NCI-H2107 (cell line): ENCODE measurements at regions not wholly inside any gene's neighbourhood (a gene's known extent, or its start where the extent isn't known, plus 50 kb on each side); places are given as distances from the start of the nearest gene placed in this dataset.

Source experiments
- DNase-seq: peaks from one replicate; lab custom pipeline; 2025; lab: John Stamatoyannopoulos, UW

DNA sequence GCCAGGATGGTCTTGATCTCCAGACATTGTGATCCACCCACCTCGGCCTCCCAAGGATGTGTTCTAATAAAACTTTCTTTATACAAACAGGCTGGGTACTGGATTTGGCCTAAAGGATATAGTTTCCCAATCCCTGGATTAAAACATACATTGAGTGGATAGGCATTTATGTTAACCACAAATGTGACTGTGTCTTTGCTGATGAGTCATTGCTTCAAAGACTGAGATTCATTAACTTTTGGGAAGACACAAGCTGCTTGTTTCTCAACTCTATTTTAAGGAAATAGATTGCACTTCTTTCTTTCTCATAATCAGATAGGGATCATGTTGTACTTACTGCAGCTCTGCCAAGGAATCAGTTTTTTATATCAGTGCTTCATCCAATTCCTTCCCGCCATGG, 131.3 kb upstream of the AGA start:
- DNase-seq: no peak

DNA sequence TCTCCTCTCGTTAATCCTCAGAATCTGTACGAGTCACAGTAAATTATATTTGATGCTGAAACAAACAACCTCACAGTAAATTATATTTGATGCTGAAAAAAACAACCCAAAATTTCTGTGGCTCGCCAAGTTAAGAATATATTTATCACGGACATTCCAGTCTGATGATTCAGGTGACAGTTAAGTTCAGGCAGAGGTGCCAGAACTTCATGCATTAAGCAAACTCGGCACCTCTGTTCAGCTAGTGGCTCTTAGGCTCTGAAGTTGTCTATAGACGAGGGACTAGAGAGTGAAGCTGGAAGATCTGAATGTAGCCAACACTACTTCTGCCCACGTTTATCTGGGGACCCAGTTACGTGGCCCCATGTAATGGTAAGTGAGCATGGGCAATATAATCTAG, 132.2 kb upstream of the AGA start:
- DNase-seq: no peak

DNA sequence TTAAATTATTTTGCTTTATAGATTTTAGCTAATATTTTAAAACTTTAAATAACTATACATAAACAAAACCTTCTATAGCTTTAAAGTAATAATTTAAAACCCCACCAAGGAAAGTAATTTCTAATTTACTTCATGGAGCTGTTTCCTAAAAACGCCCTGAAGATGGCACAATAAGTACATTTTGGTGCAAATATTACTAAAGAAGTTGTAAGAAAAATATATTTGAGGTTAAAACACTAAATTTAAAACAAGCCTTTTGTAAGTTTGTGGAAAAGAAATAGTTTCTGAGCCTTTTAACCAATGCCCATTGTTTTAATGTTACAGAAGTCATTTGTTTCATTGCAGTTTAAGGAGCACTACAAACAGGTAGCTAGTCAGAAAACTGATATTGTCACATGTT, 137.4 kb upstream of the AGA start:
- DNase-seq: no peak

DNA sequence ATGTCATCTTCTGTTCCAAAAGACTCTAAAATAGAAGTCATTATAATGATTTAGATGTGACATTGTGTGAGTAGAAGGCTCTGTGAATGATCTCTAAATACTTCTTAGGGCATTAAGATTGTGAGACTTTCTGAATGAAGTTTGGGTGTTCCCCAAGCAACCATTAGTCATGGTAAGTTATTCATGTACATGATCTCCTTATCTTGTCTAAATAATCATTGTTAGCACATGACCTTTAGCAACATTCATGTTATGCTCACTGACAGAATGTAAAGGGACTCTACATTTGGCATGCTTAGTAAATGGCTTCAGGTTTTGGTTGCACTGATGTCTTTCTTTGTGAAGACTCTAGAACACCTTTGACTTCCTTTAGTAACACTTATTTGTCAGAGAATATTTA, 140.8 kb upstream of the AGA start:
- DNase-seq: no peak

DNA sequence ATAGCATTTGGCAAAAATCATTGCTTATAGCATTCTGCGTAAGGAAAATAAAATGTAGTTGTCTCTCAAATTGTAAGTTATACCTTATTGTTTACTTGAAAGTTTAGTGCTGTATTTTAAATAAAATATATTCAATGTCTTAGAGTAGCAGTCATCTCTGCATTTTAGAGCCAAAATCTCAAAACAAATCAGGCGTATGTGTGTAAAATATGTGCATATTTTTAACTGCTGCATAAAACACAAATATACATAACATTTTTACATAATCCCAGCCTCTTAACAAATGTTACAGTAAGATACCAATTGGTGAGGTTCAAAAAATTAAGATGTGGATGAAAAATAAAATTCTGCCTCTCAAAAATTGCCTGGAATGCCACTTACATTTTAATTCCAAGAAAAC, 145.8 kb upstream of the AGA start:
- no peak for DNase-seq

DNA sequence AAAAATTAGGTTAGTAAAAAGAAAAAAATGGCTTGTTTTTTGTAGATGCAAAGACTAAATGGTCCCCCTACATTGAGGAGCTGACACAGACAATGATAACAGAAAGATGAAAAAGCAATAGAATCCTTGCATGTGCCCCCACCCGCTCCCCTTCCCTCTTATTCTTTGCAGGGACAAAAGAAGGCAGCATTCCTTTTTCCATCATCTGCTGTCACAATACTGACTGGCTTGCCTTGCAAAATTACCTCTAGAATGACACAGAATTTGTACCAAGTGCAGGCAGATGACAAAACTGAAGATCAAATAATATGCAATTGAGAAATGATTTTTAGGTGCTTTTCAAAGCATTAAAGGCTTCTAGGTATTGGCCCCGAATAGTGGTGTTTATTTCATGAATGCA, 153.1 kb upstream of the AGA start:
- no peak for DNase-seq

DNA sequence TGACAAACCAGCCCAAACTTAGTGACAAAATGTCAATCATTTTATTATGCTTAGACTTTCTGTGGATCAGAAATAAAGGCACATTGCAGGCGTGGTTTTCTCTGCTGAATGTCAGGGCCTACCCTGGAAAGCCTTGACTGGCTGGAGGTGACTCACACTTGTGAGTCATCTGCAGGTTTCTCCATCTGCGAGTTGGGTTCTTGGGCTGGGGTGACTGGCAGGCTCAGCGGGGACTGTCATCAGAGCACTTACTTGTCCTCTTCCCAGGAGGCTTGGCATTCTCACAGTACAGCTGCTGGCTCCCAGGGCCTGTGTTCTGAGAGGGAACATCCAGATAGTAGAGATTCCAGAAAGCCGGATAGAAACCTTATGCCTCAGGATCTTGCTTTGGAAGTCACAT, 153.8 kb upstream of the AGA start:
- no peak for DNase-seq

DNA sequence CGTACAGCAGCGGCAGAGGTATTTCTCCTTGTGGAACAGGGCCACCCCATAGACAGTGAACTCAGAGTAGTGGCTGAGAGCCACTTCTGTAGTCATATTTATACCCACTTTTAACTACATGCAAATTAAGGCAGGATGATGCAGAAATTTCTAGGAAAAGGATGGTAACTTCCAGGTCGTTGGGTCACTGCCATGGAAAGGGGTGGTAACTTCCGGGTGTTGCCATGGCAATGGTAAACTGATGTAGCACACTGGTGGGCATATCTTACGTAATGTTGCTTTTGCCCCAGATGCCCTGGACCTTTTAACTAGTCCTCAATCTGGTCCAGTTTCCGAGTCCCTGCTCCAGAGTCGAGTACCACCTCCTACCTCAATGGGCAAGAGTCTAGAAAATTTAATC, 154.8 kb upstream of the AGA start:
- DNase-seq: no peak

DNA sequence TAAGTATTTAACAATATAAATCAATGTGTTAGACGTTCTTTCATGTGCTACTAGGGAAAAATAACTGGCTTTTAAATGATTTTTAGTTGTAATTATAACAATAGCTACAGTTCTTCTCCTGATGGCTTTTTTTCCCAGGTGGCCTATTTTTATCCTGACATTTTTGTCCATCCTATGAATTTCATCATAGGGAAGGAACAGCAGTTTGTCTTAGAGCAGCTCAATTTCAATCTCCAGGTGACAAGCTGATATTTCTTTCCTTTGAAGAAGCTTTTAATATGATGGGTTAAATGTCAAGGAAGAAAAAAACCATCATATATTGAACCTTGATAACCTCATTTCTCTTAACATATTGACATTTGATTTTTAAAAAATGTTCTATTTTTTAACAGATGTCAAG, 163.0 kb upstream of the AGA start:
- DNase-seq: no peak

DNA sequence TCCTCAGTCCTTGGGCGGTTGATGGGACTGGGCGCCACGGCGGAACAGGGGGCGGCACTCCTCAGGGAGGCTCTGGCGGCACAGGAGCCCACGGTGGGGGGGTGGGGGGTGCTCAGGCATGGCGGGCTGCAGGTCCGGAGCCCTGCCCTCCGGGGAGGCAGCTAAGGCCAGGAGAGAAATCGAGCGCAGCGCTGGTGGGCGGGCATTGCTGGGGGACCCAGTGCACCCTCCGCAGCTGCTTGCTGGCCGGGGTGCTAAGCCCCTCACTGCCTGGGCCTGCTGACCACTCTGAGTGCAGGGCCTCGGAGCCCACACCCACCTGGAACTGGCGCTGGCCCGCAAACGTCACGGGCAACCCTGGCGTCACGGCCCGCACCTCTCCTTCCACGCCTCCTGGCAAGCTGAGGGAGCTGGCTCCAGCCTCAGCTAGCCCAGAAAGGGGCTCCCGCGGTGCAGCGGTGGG, 164.9 kb upstream of the AGA start:
- no peak for DNase-seq

DNA sequence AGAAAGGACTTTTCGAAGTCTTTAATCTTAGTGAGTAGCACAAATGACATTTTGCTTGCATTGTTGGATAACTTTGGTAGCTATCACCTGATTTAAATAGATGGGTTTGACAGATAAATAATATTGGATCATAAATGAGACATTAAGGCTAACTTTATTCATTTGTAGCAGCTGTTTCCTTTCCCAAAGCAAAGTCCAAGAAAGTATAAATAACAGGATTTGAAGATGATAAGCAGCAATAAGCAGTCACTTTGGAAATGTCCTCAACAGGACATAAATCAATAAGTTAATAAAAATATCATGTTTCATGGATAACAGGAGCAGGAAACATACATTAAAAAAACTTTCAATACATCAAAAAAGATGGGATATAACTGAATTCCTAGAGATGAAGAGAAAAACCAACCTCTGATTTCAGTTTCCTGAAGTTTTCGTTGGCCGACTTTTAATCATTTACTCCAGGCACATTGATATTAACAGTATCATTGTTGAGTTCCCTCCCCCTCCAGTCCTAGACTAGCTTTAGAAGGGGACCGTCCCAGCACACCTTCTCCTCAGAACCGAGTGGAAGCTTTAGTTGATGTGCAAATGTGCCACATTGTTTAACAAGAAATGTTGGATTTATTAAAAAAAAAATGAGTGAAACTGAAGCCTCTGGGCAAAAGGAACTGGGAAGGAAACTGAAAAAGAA, 169.9 kb upstream of the AGA start:
- DNase-seq: no peak

DNA sequence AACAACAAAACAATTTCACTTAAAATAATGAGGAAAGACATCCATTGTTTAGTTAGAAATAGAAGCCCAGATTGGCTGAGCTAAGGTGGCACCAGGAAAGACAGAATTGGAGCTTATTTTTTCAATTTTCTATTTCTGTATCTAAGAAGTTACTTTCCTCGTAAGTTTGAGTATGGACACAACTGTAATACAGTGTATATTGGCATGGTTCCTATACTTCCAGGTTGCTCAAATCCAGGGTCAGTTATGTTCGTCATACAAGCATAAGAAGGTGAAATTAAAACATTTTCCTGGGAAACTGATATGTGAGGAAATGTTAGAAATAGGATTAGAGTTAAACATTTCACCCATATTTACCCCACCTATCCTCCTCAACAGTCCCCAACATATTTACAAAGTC, 170.4 kb upstream of the AGA start:
- DNase-seq: no peak

DNA sequence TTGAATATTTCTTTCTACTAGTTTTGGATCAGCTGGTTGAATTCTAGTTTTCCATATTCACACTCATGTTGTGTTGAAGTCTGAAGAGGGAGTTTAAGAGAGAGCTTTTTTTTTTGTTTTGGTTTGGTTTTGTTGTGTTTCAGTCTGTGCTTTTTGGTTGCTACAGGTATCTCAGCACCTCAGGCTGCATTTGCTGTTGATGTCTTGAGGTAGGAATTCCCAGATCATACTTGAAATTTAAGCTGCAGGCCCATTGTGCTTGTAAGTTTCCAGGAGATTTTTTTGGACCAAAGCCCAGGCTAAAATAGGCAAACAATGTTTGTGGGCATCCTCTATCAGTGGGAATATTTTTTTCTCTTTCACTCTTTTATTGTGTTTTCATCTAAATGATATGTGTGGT, 190.2 kb upstream of the AGA start:
- no peak for DNase-seq

DNA sequence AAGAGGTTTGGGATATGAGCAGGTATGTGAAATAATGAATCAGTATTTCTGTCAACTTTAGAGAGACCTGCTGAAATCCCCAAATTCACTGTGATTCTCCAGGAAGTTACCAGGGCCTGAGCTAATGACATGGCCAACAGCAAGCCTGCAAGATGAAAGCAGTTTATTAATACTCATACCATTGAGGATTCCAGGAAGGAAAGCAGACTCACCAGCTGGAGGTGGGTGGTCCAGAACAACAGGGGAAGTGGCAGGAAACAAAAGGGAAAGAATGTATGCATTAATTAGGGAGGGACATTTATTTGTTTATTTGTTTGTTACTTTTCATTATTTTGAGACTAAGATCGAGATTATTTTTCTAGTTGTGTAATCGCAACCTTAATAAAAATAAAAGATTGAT, 196.6 kb upstream of the AGA start:
- no peak for DNase-seq

DNA sequence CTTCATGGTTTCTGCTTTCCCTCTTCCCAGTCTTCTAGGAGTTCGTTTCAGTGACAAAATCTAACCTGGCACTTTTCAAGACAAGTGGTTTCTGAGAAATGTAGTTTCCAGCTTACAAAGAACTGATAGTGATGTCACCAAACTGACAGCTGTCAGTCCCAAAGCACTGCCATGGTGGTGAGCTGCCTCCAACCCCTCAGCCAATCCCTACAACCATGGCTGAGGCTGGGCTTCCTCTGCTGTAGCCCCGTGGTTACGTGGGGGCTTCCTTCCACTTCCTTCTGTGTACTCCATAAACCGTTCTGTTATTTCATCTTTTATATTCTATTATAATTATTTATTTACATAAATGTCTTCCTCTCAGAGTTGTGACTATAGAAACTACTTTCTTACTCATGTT, 198.6 kb upstream of the AGA start:
- DNase-seq: no peak

DNA sequence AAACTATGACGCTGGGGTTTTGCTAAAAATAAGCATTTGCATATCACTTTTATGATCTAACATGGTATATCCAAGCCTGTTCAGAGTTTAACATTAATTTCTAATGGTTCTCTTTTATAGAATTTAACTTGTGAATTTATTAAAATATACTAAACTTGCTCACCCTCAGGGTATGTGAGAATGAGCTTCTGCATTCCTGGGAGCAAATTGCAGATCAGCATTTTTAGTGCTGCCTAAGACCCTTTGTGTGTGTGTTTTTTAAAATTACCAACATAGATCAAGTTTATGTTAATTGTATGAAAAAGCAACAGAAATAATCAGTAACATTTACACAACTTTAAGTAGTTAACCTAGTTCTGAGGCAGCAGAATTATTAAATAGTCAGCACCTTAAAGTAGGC, 218.0 kb upstream of the AGA start:
- no peak for DNase-seq

DNA sequence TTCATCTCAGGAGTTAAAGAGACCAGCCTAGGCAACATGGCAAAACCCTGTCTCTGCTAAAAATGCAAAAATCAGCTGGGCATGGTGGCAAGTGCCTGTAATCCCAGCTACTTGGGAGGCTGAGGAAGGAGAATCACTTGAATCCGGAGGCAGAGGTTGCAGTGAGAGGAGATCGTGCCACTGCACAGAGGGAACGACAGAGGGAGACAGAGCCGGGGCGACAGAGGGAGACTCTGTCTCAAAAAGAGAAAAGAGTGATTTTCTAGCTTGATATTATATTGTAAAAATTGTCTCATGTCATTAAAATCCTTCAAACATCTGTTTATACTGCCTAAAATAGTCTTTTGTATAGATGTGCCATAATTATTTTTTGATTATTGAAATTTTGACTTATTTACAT, 225.4 kb upstream of the AGA start:
- no peak for DNase-seq

DNA sequence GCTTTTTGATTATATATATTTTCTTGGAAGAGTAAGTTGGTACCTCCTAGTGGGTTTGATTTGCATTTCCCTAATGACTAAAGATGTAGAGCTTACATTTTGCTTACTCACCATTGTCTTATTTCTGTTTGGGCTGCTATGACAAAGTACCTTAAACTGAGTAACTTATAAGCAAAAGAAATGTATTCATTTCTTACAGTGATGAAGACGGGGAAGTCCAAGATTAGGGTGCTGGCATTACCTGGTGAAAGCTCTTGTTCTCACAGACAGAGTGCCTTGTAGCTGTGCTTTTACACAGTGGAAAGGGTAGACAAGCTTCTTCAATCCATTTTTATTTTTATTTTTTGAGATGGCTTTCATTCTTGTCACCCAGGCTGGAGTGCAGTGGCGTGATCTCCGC, 229.2 kb upstream of the AGA start:
- no peak for DNase-seq

DNA sequence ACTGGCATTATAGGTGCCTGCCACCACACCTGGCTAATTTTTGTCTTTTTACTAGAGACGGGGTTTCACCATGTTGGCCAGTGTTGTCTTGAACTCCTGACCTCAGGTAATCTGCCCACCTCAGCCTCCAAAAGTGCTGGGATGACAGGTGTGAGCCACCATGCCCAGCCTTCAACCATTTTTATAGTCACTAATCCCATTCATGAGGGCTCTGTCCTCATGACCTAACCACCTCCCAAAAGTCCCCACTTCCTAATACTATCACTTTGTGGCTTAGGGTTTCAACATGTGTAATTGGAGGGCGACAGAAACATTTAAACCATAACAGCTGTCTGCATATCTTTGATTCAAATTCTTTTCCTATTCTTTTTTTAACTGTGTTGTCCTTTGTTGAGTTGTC, 229.6 kb upstream of the AGA start:
- no peak for DNase-seq

DNA sequence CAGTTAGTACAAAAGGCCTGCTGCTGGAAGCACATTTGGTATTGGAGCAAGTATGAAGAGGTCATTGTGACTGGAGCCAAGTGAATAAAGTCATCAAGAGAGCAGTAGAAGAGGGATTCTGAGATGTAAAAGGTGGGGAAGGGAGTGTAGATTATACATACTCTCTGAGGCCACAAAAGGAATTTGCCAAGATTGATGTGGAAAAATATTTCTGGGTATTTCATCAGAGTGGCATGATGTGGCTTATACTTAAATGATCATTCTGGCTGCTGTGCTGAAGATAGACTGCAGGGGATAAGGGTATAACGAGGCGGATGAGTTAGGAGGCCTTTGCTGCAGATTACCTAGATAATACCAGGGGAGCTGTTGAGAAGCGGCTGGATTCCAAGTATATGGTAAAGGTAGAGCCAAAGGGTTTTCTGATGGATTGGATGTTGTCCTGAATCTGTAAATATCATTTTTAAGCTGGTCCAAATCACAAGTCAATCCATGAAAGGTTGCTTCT, 231.8 kb upstream of the AGA start:
- DNase-seq: no peak

DNA sequence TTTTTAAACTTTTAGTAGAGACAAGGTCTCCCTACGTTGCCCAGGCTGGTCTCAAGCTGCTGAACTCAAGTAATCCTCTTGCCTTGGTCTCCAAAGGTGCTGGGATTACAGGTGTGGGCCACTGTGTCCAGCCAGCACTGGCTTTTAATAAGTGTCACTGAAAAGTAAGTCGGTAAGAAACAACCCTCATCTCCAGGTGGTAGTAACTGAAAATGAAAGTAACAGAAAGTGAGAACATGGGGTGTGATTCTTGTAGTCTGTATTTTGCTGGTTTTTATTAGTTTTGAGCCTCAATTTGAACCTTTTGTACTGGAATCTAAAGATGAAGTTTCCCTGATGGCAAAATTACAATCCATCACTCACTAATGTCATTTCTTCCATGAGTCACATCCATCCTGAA, 238.1 kb upstream of the AGA start:
- DNase-seq: no peak

DNA sequence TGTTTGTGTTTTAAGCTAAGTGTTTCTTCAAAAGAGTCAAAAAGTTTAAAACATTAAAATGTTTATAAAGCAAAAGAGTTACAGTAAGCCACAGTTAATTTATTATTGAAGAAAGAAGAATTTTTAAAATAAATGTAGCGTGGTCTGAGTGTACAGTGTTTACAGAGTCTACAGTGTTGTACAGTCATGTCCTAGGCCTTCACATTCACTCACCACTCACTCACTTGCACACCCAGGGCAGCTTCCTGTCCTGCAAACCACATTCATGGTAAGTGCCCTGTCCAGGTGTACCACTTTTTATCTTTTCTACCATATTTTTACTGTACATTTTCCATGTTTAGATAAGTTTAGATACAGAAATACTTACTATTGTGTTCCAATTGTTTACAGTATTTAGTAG, 239.7 kb upstream of the AGA start:
- DNase-seq: no peak

DNA sequence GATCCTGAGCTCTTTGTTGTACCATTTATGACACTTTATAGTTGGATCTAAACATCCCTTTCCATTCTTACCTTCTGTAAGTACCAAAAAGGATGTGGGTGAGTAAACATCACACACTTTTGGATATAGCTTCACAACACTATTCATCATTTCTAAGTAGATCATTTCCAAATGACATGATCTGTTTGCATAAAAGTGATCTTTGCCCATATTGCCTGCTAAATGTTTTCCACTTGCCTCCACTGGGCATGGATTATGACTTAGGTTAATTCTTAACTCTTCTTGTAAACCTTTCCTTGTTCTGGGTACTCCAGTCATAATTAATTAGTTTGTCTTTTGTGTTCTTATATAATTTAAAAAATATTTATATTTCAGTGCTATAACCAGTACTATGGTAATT, 244.9 kb upstream of the AGA start:
- no peak for DNase-seq

DNA sequence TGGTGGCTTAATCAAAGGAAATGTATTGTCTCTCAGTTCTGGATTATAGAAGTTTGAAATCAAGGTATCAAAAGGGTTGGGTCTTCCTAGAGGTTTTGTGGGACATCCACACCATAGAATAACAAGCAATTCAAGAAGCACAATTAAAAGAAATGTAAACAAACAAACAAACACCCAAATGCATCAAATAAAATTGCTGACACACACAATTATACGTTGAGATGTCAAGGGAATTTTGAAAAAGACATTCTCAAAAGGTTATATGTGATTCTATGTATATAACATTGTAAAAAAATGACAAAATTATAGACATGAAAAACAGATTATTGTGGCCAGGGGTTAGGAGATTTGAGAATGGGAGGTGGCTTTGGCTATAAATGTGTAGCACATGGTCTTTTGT, 250.7 kb upstream of the AGA start:
- no peak for DNase-seq
